Body of pancreas (tissue), 4 donors: ENCODE measurements at regions not wholly inside any gene's neighbourhood (a gene's known extent, or its start where the extent isn't known, plus 50 kb on each side); places are given as distances from the start of the nearest gene placed in this dataset.

Experiments
- POLR2A ChIP-seq, 3 donors: fragments of 450-650 bp; IDR thresholded peaks; one replicate each; pipeline ENCODE4 v1.6.1; 2016; ENCODE audit warnings: antibody characterized with exemption in 3 of 3, mild to moderate bottlenecking in 2 of 3
- TF ChIP-seq, protein P1 (sequence below), 7 experiments: fragments of 450-650 bp in 4 of 7; fragments of 200-600 bp in 3 of 7; sonication (generic) in 3 of 7; IDR thresholded peaks; one replicate each; pipeline ENCODE4 v1.5.1; 2016 to 2019; ENCODE audit warnings: antibody characterized with exemption in 7 of 7

DNA sequence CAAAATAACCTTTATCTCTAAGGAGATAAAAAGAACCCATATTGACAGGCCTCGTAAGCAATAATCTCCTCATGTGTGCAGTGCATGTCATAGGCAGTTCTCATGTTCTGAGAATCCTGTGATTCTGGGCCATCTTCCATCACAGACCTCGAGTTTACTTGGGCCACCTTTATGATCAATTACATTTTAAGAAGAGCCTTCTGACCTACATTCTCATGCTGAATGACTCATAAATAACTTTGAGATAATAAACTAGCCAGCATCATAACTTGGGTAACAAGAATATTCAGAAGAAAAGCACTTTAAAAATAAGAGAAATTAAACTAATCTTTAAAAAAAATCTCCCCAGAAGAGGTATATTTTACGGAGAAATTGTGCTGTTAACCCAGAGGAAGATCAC is 310.7 kb upstream of the ZNF717 start:
- TF ChIP-seq, protein P1, sequence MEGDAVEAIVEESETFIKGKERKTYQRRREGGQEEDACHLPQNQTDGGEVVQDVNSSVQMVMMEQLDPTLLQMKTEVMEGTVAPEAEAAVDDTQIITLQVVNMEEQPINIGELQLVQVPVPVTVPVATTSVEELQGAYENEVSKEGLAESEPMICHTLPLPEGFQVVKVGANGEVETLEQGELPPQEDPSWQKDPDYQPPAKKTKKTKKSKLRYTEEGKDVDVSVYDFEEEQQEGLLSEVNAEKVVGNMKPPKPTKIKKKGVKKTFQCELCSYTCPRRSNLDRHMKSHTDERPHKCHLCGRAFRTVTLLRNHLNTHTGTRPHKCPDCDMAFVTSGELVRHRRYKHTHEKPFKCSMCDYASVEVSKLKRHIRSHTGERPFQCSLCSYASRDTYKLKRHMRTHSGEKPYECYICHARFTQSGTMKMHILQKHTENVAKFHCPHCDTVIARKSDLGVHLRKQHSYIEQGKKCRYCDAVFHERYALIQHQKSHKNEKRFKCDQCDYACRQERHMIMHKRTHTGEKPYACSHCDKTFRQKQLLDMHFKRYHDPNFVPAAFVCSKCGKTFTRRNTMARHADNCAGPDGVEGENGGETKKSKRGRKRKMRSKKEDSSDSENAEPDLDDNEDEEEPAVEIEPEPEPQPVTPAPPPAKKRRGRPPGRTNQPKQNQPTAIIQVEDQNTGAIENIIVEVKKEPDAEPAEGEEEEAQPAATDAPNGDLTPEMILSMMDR (IDR thresholded peaks at IDR 0.05), result no peak
- no peak for TF ChIP-seq POLR2A (IDR thresholded peaks at IDR 0.05)
